ENCODE measurements at regions not wholly inside any gene's neighbourhood (a gene's known extent, or its start where the extent isn't known, plus 50 kb on each side); places are given as distances from the start of the nearest gene placed in this dataset.

DNA sequence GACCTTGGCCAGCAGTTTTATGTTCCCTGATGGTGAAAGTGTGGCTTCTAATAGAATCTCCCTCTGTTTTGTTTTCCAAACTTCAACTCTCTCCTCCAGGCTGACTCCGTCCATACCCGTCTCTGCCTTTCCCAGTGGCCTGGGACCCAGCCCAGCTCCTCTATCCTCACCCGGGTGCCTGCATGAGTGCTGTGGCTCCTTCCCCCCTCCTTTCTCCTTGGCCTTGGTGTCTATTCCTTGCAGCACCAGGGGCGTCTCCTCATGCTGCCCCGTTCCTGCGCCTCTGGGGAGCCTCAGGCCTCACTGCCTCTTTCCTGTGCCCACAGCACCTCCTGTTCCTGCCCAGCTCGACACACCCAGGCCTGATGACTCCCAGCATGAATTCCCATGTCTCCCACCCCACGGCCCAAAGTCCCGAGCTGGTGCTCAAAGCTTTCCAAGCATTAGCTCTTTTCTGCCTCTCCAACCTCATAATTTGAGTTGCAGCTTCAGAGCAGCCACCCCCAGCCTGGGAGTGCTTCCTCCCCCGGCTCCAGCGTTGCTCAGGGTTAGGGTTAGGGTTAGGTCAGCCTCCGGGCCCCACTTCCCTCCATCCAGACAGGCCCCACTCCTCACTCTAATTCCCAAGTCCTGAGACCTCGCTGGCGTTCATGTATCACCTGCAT, 56.3 kb upstream of the AFDN start:
- TF ChIP-seq, protein P1, sequence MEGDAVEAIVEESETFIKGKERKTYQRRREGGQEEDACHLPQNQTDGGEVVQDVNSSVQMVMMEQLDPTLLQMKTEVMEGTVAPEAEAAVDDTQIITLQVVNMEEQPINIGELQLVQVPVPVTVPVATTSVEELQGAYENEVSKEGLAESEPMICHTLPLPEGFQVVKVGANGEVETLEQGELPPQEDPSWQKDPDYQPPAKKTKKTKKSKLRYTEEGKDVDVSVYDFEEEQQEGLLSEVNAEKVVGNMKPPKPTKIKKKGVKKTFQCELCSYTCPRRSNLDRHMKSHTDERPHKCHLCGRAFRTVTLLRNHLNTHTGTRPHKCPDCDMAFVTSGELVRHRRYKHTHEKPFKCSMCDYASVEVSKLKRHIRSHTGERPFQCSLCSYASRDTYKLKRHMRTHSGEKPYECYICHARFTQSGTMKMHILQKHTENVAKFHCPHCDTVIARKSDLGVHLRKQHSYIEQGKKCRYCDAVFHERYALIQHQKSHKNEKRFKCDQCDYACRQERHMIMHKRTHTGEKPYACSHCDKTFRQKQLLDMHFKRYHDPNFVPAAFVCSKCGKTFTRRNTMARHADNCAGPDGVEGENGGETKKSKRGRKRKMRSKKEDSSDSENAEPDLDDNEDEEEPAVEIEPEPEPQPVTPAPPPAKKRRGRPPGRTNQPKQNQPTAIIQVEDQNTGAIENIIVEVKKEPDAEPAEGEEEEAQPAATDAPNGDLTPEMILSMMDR (IDR thresholded peaks at IDR 0.05), result no peak
- no peak for TF ChIP-seq POLR2A (IDR thresholded peaks at IDR 0.05)

Data from thyroid gland (tissue), 4 donors.